Activated CD4-positive, alpha-beta T cell treated with anti-CD3 and anti-CD28 coated beads, Interleukin-2, Interleukin-4, amounts not matched to agents 100 ng/mL and 50 ng/mL, durations not matched to agents 16 hours and 8 hours (primary cell): ENCODE measurements at regions not wholly inside any gene's neighbourhood (a gene's known extent, or its start where the extent isn't known, plus 50 kb on each side); places are given as distances from the start of the nearest gene placed in this dataset.
A peak's percentile ranks its signal among the peaks of the same experiment; 100 is the strongest.
"Not testable (repeated sequence)": the region's sequence is repeated elsewhere in the genome, so short reads cannot be mapped to it uniquely, and the experiment has no call there.

ENCODE experiments used
- DNase-seq: peaks from one replicate; pipeline ENCODE4 v3.0.0-alpha.2; 2020; ENCODE audit warnings: low spot score

DNA sequence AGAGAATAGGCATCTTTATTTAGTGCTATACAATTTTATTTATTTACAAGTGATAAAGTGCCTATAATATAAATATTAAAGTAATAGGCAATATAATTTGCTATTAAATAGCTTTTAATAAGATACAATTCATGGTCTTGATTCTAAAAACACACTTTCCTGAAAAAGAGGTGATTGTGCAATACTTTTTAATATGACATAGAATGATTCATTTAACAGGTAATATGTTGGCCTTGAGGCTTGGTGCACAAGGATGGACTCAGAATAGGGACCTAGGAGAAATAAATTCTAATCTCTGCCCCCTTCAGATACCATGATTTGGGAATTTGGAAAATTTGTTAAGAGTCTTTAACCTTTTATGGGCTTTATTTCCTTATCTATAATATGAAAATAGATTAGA is 149.9 kb upstream of the FUT9 start:
- DNase-seq, result no peak

DNA sequence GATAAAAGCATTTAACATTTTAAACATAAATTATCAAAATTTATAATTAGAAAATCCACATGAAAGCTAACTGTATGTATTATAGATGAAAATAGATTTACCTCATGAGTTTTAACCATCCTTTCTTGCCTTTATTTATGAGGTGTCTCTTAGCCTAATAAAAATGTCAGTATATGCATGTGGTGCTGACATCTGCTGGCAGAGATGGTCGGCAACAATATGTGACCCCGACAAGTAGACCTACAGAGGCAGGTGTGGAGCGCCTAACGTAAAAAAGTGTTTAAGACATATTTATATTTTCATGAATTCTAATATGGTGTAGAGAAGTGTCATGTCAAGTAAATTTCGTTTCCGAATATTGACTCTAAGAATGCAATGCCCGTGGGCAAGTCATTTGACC is 149.0 kb upstream of the FUT9 start:
- no peak for DNase-seq

DNA sequence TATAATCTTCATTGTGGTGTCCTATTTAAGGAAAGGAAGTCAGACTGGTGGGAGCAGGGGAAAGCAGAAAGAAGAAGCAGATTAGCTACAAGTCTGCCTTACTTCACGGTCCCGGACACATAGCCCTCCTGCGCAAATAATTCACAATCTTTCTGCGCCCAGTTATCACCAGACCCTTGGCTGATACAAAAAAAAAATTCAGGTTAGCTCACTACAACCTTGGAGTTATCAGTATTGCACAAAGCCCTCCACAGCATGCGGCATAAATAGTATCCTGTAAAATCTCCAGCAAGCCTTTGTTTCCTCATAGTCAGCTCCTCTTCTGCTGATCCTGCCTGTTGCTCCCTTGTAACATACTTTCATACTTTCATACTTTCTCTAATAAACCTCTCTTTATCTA is 148.6 kb upstream of the FUT9 start:
- no peak for DNase-seq

DNA sequence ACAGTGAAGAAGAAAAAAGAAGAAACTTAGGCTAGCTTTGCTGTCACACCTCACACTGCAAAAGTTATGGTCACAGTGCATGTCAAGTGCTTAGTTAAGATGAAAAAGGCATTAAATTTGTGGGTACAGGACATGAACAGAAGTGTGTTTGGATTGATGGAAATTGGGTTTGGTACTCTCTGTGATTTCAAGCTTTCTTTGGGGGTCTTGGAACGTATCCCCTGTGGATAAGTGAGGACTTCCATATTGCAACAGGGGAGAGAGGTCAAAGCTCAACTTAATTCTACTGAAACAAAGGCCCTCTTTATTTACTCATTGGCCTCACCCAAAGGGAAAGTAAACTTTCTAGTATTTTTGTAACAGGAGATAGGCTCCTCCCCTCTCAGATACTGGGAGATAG is 138.3 kb upstream of the FUT9 start:
- DNase-seq, result no peak

DNA sequence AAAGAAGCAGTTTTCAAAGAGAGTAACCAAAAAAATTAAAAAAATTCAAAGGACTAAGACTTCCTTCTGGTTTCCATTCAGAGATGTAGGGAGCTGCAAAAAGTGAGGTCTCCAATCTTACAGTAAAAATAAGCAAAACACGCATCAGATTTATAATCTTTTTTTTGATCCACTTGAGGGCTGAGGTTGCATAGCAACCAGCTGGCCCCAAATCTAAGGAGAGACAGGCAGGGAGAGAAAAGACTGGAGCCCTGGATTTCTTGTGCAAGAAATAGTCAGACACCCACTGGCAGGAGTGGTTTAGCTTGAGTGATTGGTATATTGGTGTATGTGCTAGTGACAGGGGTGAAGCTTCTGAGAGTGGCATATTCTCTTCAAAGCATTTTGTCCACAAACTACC is 135.9 kb upstream of the FUT9 start:
- no peak for DNase-seq

DNA sequence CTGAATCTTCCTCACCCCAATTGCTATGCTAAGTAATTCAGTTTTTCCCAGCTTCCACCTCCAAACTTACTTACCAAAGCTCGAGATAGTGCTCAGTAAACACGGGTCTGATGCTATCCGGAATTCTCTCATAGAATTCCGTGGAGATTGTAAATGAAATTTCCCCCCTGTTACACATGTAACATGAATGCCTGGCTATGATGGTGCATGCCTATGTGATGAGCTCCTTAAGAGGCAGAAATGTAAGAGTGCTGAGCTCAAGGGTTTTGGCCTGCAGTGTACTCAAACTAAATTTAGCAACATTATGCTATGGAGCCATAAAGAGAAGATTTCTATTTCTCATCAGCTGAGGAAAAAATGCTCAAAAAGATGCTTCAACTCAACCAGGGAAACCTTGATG is 133.4 kb upstream of the FUT9 start:
- no peak for DNase-seq

DNA sequence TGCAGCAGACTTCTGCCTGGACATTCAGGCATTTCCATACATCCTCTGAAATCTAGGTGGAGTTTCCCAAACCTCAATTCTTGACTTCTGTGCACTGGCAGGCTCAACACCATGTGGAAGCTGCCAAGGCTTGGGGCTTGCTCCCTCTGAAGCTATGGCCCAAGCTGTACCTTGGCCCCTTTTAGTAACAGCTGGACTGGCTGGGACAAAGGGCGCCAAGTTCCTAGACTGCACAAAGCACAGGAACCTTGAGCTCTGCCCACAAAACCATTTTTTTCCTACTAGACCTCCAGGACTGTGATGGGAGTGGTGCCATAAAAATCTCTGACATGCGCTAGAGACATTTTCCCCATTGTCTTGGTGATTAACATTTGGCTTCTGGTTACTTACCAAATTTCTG is 127.1 kb upstream of the FUT9 start:
- DNase-seq, result not testable (repeated sequence)

DNA sequence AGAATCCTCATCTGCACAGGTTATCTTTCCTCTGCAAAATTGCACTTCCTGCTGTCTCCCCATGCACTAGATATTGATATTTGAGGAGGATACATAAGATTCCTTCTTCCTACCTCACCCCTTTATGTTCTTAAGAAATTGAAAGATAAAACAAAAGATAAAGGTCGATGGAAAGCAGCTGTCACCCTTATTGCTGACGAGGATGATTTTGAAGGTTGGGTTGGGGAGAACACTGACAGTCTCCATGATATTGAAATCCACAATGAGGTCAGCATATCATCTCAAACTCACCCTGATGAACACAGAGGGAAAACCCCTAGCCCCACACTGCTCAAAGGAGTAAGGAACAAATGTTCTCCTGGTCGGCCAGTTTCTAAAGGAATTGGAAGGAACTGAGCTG is 110.6 kb upstream of the FUT9 start:
- no peak for DNase-seq

DNA sequence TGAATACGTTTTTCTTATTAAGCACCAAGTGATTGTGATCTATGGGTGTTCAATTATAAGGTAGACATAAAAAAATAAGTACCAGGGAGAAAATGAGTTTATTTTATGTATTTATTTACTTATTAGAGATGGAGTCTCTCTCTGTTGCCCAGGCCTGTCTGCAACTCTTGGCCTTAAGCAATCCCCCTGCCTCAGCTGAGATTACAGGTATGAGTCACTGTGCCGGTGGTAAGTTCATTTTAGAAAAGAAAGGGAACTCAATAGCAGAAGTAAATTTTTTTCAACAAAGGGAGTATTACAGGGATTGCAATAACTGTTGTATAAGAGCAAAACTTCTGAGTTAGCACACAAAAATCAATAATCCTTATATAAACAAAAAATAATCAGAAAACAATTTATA is 98.7 kb upstream of the FUT9 start:
- no peak for DNase-seq

DNA sequence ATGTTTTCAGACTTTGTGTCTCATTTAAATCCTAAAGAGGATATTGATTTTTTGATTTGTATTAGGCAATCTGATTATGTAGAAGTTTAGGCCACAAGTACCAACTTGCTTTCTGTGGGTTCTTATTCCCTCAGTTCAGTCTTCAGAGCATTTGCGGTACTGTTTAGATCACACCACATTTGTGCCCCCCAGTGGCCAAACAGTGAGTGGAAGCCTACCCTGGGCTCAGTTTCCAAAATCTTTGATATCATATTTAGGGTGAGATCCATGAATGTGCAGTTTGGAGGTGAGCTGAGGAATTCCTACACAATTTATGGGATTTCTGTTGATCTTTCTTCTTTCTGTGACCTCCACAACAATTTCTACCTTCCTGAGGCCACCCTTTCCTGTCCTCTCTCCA is 92.3 kb upstream of the FUT9 start:
- DNase-seq, result peak; percentile 3

DNA sequence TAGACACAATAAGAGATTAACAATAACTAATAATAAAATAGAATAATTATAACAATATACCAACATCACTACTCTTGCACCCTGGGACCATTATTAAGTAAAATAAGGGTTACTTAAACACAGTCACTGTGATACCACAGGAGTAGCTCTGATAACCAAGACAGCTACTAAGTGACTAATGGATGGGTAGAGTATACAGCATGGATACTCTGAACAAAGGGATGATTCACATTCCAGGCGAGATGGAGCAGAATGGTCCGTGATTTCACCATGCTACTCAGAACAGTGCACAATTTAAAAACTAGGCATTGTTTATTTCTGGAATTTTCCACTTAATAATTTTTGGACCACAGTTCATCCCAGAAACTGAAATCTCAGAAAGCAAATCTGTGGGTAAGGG is 80.0 kb upstream of the FUT9 start:
- DNase-seq, result no peak

DNA sequence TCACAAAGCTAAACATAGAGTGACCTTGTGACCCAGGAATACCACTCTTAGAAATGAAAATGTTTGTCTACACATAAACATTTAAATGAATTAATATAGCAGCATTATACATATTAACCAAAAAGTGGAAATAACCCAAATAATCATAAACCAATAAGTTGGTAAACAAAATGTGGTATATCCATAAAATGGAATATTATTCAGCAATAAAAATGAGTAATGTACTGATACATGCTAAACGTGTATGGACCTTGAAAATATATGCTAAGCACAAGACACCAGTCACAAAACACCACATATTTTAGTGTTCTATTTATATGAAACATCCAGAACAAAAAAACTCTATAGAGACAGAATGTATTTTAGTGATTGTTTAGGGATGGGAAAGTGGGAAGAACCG is 68.9 kb upstream of the FUT9 start:
- DNase-seq, result no peak

DNA sequence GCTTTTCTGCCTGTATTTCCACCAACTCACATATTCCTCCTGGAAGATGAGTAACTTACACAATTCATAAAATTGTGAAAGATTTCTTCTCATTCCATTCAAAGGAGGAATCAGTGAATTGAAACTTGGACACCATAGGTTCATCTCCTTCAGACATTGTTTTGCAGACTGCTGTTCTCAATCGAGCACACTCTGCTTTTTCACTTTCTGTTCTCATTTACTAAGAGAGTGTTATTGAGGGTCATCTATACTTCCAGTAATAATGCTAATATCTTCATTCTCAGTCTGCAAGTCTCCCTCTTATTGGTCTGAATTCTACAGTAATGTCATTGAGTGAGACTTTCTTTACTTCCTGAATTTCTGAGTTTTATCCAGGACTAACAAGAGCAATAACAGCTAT is 67.5 kb upstream of the FUT9 start:
- no peak for DNase-seq

DNA sequence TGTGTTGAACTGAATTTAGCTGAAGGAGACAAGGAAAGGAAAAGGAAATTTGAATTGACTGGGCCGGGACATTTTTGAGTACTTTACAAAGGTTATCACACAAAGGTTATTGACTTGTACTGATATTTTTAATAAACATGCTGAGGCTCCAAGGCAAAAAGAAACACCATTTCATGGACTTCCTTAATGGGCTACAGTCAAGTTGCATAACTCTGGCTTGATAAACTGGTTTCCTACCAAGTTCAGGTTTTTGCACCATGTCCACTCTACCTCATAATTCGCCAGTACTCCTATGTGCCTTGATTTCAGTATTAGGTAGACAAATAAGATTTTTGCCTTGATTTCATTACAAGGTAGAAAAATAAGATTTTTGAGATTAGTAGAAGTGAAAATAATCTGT is 65.8 kb upstream of the FUT9 start:
- DNase-seq, result no peak

DNA sequence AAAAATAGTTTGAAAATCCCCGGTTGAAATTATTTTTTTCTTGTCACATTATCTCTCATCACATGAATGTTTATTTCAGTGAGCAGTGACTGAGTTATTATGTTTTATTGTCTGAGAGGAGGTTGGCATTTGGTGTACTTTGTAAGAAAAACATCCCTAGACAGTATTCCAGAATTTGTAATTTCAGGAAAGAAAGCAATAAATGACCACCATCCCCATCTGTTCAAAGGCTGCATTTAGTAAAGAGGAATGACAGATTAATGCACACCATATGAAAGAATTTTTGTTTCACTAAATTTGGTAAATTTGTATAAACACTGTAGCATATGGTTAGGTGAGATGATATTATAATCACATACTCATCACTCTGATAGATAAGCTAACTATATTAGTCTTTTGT is 57.1 kb upstream of the FUT9 start:
- no peak for DNase-seq

DNA sequence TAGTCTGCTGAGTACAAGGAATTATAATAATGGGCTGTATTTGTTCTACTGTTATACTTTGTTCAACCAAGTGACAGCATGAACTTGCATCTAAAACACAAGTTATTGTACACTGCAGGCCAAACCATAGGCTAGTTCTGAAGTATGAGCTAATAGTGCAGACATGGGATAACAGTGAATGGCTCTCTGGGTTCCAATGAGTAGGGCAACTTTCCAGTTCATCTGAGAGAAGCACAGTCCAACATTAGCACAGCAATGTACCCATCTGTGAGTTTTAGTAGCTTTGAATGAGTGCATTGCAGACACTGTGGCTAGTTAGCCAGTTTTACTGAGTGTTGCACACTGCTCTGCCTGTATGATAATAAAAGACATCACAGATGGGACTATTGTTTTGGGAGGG is 56.5 kb upstream of the FUT9 start:
- no peak for DNase-seq
